ENCODE measurements at regions not wholly inside any gene's neighbourhood (a gene's known extent, or its start where the extent isn't known, plus 50 kb on each side); places are given as distances from the start of the nearest gene placed in this dataset.

- TF ChIP-seq POLR2A (IDR thresholded peaks at IDR 0.05), result no peak
- TF ChIP-seq CTCF (IDR thresholded peaks at IDR 0.05), result no peak
Measured at GRCh38 chr5:74402553-74402952, 238.0 kb downstream of the ENC1 start.

Data from uterus (tissue), 2 donors.